ENCODE measurements at regions not wholly inside any gene's neighbourhood (a gene's known extent, or its start where the extent isn't known, plus 50 kb on each side); places are given as distances from the start of the nearest gene placed in this dataset.

- Mint-ChIP-seq H3K27ac (no peak overlapping the region), H3K27me3 (no peaks in the 10 kb centered on the region), H3K4me3 (no peak overlapping the region), H3K4me1 (no peaks in the 10 kb centered on the region), H3K9me3 (no peaks in the 10 kb centered on the region)
- ATAC-seq: no peak
- DNase-seq: no peak
Measured at GRCh38 chr2:186100636-186101035, 362.0 kb downstream of the FSIP2 start.

- H3K9me3 Mint-ChIP-seq: no peaks in the 10 kb centered on the region
- no peaks in the 10 kb centered on the region for H3K4me1 Mint-ChIP-seq
- no peaks in the 10 kb centered on the region for H3K27me3 Mint-ChIP-seq
- H3K4me3 Mint-ChIP-seq: no peak overlapping the region
- no peak overlapping the region for H3K27ac Mint-ChIP-seq
- DNase-seq: no peak
- no peak for ATAC-seq
Measured at GRCh38 chr2:186101616-186102015, 363.0 kb downstream of the FSIP2 start.

GRCh38 chr2:186103276-186103675 is 364.7 kb downstream of the FSIP2 start:
- no peaks in the 10 kb centered on the region for H3K9me3 Mint-ChIP-seq

GRCh38 chr2:186105016-186105724 is 366.6 kb downstream of the FSIP2 start:
- H3K9me3 Mint-ChIP-seq: no peaks in the 10 kb centered on the region
- H3K4me3 Mint-ChIP-seq: no peak overlapping the region
- ATAC-seq: no peak
- H3K27ac Mint-ChIP-seq: no peak overlapping the region
- DNase-seq: no peak
- no peaks in the 10 kb centered on the region for H3K4me1 Mint-ChIP-seq
- no peaks in the 10 kb centered on the region for H3K27me3 Mint-ChIP-seq

More at GRCh38 chr2:186103276-186103675, 364.7 kb downstream of the FSIP2 start:
- Mint-ChIP-seq H3K27ac (no peak overlapping the region), H3K27me3 (no peaks in the 10 kb centered on the region), H3K4me1 (no peaks in the 10 kb centered on the region), H3K4me3 (no peak overlapping the region)
- no peak for ATAC-seq
- no peak for DNase-seq

GRCh38 chr2:186108470-186108869 is 369.9 kb downstream of the FSIP2 start:
- ATAC-seq: no peak
- no peak for DNase-seq
- Mint-ChIP-seq H3K9me3 (peaks cover 9 to 15% of the 10 kb centered on the region in 2 donors), H3K27ac (no peak overlapping the region), H3K4me3 (no peak overlapping the region), H3K4me1 (no peaks in the 10 kb centered on the region), H3K27me3 (no peaks in the 10 kb centered on the region)

GRCh38 chr2:186113284-186113683 is 372.8 kb upstream of the ZC3H15 start:
- DNase-seq (no peak), ATAC-seq (no peak)
- peak overlapping the region in 1 of 2 donors; percentile 30 for H3K27ac Mint-ChIP-seq
- H3K9me3 Mint-ChIP-seq: peaks cover 21 to 26% of the 10 kb centered on the region in 2 donors
- no peaks in the 10 kb centered on the region for H3K4me1 Mint-ChIP-seq
- no peaks in the 10 kb centered on the region for H3K27me3 Mint-ChIP-seq
- no peak overlapping the region for H3K4me3 Mint-ChIP-seq

GRCh38 chr2:186125156-186125555 is 360.9 kb upstream of the ZC3H15 start:
- Mint-ChIP-seq H3K27ac (no peak overlapping the region), H3K27me3 (no peaks in the 10 kb centered on the region), H3K4me3 (no peak overlapping the region), H3K4me1 (no peaks in the 10 kb centered on the region), H3K9me3 (no peaks in the 10 kb centered on the region)
- DNase-seq (no peak), ATAC-seq (no peak)

GRCh38 chr2:186125625-186126024 is 360.4 kb upstream of the ZC3H15 start:
- H3K27ac Mint-ChIP-seq: no peak overlapping the region
- H3K27me3 Mint-ChIP-seq: no peaks in the 10 kb centered on the region
- no peaks in the 10 kb centered on the region for H3K9me3 Mint-ChIP-seq
- ATAC-seq: no peak
- no peaks in the 10 kb centered on the region for H3K4me1 Mint-ChIP-seq
- no peak overlapping the region for H3K4me3 Mint-ChIP-seq
- no peak for DNase-seq

GRCh38 chr2:186126181-186126580 is 359.9 kb upstream of the ZC3H15 start:
- H3K4me1 Mint-ChIP-seq: no peaks in the 10 kb centered on the region
- no peak overlapping the region for H3K4me3 Mint-ChIP-seq
- H3K27ac Mint-ChIP-seq: no peak overlapping the region
- no peaks in the 10 kb centered on the region for H3K9me3 Mint-ChIP-seq
- no peaks in the 10 kb centered on the region for H3K27me3 Mint-ChIP-seq
- ATAC-seq (no peak), DNase-seq (no peak)

GRCh38 chr2:186129767-186130581 is 356.1 kb upstream of the ZC3H15 start:
- no peak overlapping the region for H3K4me3 Mint-ChIP-seq
- H3K4me1 Mint-ChIP-seq: no peaks in the 10 kb centered on the region
- no peak overlapping the region for H3K27ac Mint-ChIP-seq
- H3K9me3 Mint-ChIP-seq: no peaks in the 10 kb centered on the region
- DNase-seq: no peak
- H3K27me3 Mint-ChIP-seq: no peaks in the 10 kb centered on the region
- ATAC-seq: no peak

- Mint-ChIP-seq H3K4me1 (no peaks in the 10 kb centered on the region), H3K4me3 (no peak overlapping the region), H3K27me3 (no peaks in the 10 kb centered on the region), H3K27ac (no peak overlapping the region), H3K9me3 (peaks cover 0 to 5% of the 10 kb centered on the region in 2 donors)
- no peak for ATAC-seq
- DNase-seq: no peak
Measured at GRCh38 chr2:186130748-186131641, 355.1 kb upstream of the ZC3H15 start.

- Mint-ChIP-seq H3K27me3 (no peaks in the 10 kb centered on the region), H3K9me3 (peaks cover 0 to 5% of the 10 kb centered on the region in 2 donors), H3K4me3 (no peak overlapping the region), H3K27ac (no peak overlapping the region), H3K4me1 (no peaks in the 10 kb centered on the region)
- ATAC-seq (no peak), DNase-seq (no peak)
Measured at GRCh38 chr2:186135686-186136085, 350.4 kb upstream of the ZC3H15 start.

- H3K4me3 Mint-ChIP-seq: no peak overlapping the region
- H3K9me3 Mint-ChIP-seq: peaks cover 0 to 5% of the 10 kb centered on the region in 2 donors
- no peaks in the 10 kb centered on the region for H3K27me3 Mint-ChIP-seq
- DNase-seq (no peak), ATAC-seq (no peak)
- no peaks in the 10 kb centered on the region for H3K4me1 Mint-ChIP-seq
- H3K27ac Mint-ChIP-seq: no peak overlapping the region
Measured at GRCh38 chr2:186136860-186137259, 349.2 kb upstream of the ZC3H15 start.

GRCh38 chr2:186138845-186139244 is 347.2 kb upstream of the ZC3H15 start:
- H3K27me3 Mint-ChIP-seq: no peaks in the 10 kb centered on the region
- peaks cover 0 to 5% of the 10 kb centered on the region in 2 donors for H3K9me3 Mint-ChIP-seq
- ATAC-seq (no peak), DNase-seq (no peak)
- H3K4me3 Mint-ChIP-seq: no peak overlapping the region
- no peak overlapping the region for H3K27ac Mint-ChIP-seq
- no peaks in the 10 kb centered on the region for H3K4me1 Mint-ChIP-seq

GRCh38 chr2:186159101-186159500 is 327.0 kb upstream of the ZC3H15 start:
- Mint-ChIP-seq H3K27ac (no peak overlapping the region), H3K4me1 (no peaks in the 10 kb centered on the region), H3K27me3 (no peaks in the 10 kb centered on the region), H3K4me3 (no peak overlapping the region), H3K9me3 (peaks cover 49 to 59% of the 10 kb centered on the region in 2 donors)
- DNase-seq (no peak), ATAC-seq (no peak)

Measured in stimulated activated naive CD8-positive, alpha-beta T cell treated with anti-CD3 and anti-CD28 coated beads, Interleukin-15, amount 100 ng/mL, for 72 hours (primary cell).